GM23248 (cell line): ENCODE measurements at regions not wholly inside any gene's neighbourhood (a gene's known extent, or its start where the extent isn't known, plus 50 kb on each side); places are given as distances from the start of the nearest gene placed in this dataset.

Experiments used
- EZH2 ChIP-seq: fragments of 200-600 bp; sonication (generic); IDR thresholded peaks from 2 replicates; pipeline ENCODE4 v1.6.1; 2018; ENCODE audit warnings: antibody characterized with exemption, mild to moderate bottlenecking; ENCODE audit not compliant: insufficient read depth, poor library complexity, severe bottlenecking
- EZH2phosphoT487 ChIP-seq: fragments of 200-600 bp; sonication (generic); IDR thresholded peaks from 2 replicates; pipeline ENCODE4 v1.6.1; 2018; ENCODE audit warnings: antibody characterized with exemption, moderate library complexity, mild to moderate bottlenecking, low read depth; ENCODE audit not compliant: insufficient read depth

- TF ChIP-seq EZH2 (no peak), EZH2phosphoT487 (no peak)
These were observed 117.7 kb upstream of the MYL2 start for GRCh38 chr12:111038077-111038476.
